BE2C (cell line): ENCODE measurements at regions not wholly inside any gene's neighbourhood (a gene's known extent, or its start where the extent isn't known, plus 50 kb on each side); places are given as distances from the start of the nearest gene placed in this dataset.
"Not testable (repeated sequence)": the region's sequence is repeated elsewhere in the genome, so short reads cannot be mapped to it uniquely, and the experiment has no call there.

ENCODE experiments used
- DNase-seq: peaks from one replicate; pipeline ENCODE4 v3.0.0-alpha.2; 2020
- H3K27me3 ChIP-seq: fragments of 250-450 bp; sonication (Bioruptor Pico); 2 replicates; pipeline ENCODE4 v1.5.1; 2020; ENCODE audit warnings: mild to moderate bottlenecking
- H3K36me3 ChIP-seq: fragments of 250-450 bp; sonication (Bioruptor Pico); 2 replicates; pipeline ENCODE4 v1.5.1; 2020; ENCODE audit warnings: mild to moderate bottlenecking
- H3K4me1 ChIP-seq: fragments of 250-450 bp; sonication (Bioruptor Pico); 2 replicates; pipeline ENCODE4 v1.5.1; 2020
- H3K4me3 ChIP-seq: 2 replicates; pipeline ENCODE4 v1.5.1; 2011; ENCODE audit warnings: low read depth, low read length
- H3K9me3 ChIP-seq: fragments of 250-450 bp; sonication (Bioruptor Pico); 2 replicates; pipeline ENCODE4 v1.5.1; 2020
- CTCF ChIP-seq: IDR thresholded peaks from 2 replicates; pipeline ENCODE4 v1.5.1; 2012; ENCODE audit warnings: mild to moderate bottlenecking, low read depth, low read length

- DNase-seq = no peak
- Histone ChIP-seq H3K4me3 (no peak overlapping the region), H3K4me1 (no peaks in the 10 kb centered on the region), H3K27me3 (no peaks in the 10 kb centered on the region), H3K36me3 (no peaks in the 10 kb centered on the region), H3K9me3 (no peaks in the 10 kb centered on the region)
- TF ChIP-seq CTCF = no peak
These were observed 71.5 kb upstream of the PSME4 start for GRCh38 chr2:54042341-54042740.

GRCh38 chr2:54041135-54041534, 70.3 kb upstream of the PSME4 start:
- Histone ChIP-seq H3K27me3 (no peaks in the 10 kb centered on the region), H3K4me1 (no peaks in the 10 kb centered on the region), H3K9me3 (no peaks in the 10 kb centered on the region), H3K36me3 (no peaks in the 10 kb centered on the region), H3K4me3 (no peak overlapping the region)
- no peak for TF ChIP-seq CTCF
- no peak for DNase-seq

- no peak overlapping the region for H3K4me3 ChIP-seq
- no peak for DNase-seq
- no peaks in the 10 kb centered on the region for H3K27me3 ChIP-seq
- H3K4me1 ChIP-seq = no peaks in the 10 kb centered on the region
- no peaks in the 10 kb centered on the region for H3K36me3 ChIP-seq
- no peaks in the 10 kb centered on the region for H3K9me3 ChIP-seq
- no peak for TF ChIP-seq CTCF
These were observed 69.9 kb upstream of the PSME4 start for GRCh38 chr2:54040685-54041084.

GRCh38 chr2:54040250-54040649, 69.5 kb upstream of the PSME4 start:
- no peaks in the 10 kb centered on the region for H3K36me3 ChIP-seq
- H3K27me3 ChIP-seq = no peaks in the 10 kb centered on the region
- TF ChIP-seq CTCF = no peak
- H3K4me1 ChIP-seq = no peaks in the 10 kb centered on the region
- DNase-seq = no peak
- no peak overlapping the region for H3K4me3 ChIP-seq
- no peaks in the 10 kb centered on the region for H3K9me3 ChIP-seq

GRCh38 chr2:54038835-54039234, 68.0 kb upstream of the PSME4 start:
- H3K4me1 ChIP-seq = no peaks in the 10 kb centered on the region
- TF ChIP-seq CTCF = no peak
- no peaks in the 10 kb centered on the region for H3K9me3 ChIP-seq
- no peak overlapping the region for H3K4me3 ChIP-seq
- no peak for DNase-seq
- H3K36me3 ChIP-seq = no peaks in the 10 kb centered on the region
- no peaks in the 10 kb centered on the region for H3K27me3 ChIP-seq

- H3K27me3 ChIP-seq, H3K36me3 ChIP-seq, H3K9me3 ChIP-seq, DNase-seq, H3K4me1 ChIP-seq, H3K4me3 ChIP-seq: not testable (repeated sequence)
These were observed 60.5 kb upstream of the PSME4 start for GRCh38 chr2:54031288-54031687.

GRCh38 chr2:54030806-54031205, 60.0 kb upstream of the PSME4 start:
- no peak for TF ChIP-seq CTCF
- Histone ChIP-seq H3K4me3 (no peak overlapping the region), H3K27me3 (no peaks in the 10 kb centered on the region), H3K9me3 (no peaks in the 10 kb centered on the region), H3K4me1 (no peaks in the 10 kb centered on the region), H3K36me3 (no peaks in the 10 kb centered on the region)
- DNase-seq = no peak
